Ovary (tissue), 3 donors: ENCODE measurements at regions not wholly inside any gene's neighbourhood (a gene's known extent, or its start where the extent isn't known, plus 50 kb on each side); places are given as distances from the start of the nearest gene placed in this dataset.

ENCODE experiments used
- CTCF ChIP-seq, 3 donors: fragments of 450-650 bp in 2 of 3; fragments of 200-600 bp in 1 of 3; IDR thresholded peaks; one replicate each; pipeline versions ENCODE4 v1.5.1 to v1.8.0; 2016 to 2022; ENCODE audit warnings: antibody characterized with exemption in 3 of 3, mild to moderate bottlenecking in 1 of 3
- POLR2A ChIP-seq: fragments of 450-650 bp; IDR thresholded peaks from one replicate; pipeline ENCODE4 v1.6.1; 2017; ENCODE audit warnings: antibody characterized with exemption, mild to moderate bottlenecking, moderate library complexity
- donor health status: DM: no; HTN: no; CAD: no.

GRCh38 chr1:78383923-78384322 lies 106.9 kb upstream of the PTGFR start:
- TF ChIP-seq CTCF (IDR thresholded peaks at IDR 0.05) (no peak), POLR2A (no peak)
